ENCODE measurements at regions not wholly inside any gene's neighbourhood (a gene's known extent, or its start where the extent isn't known, plus 50 kb on each side); places are given as distances from the start of the nearest gene placed in this dataset.

DNA sequence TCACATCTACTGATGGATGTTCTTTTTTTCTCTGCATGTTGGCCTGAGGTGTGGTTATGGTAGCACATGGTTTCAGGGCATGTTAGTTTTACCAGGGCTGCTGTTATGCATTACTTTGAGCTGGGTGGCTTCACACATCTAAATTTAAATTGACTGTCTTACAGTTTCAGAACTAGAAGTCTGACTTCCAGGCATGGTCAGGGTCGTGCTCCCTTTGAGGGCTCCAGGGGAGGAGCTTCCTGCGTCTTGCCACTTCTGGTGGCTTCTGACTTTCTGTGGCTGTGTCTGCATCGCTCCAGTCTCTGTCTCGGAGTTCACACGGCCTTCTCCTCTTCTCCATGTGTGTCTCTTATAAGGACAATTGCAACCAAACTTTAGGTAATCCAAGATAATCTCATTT lies 143.9 kb downstream of the GALR1 start:
- no peaks in the 10 kb centered on the region for H3K4me1 ChIP-seq (ENCODE audit: insufficient read depth, low read length, poor library complexity, severe bottlenecking)
- BruUV-seq (replicated peaks), result no TSS peak
- no peaks in the 10 kb centered on the region for H3K27me3 ChIP-seq (replicated peaks; ENCODE audit: insufficient read depth, low read depth, low read length, poor library complexity)
- ChIA-PET POLR2A (ENCODE audit: low non-redundant PET) (no interaction called here), CTCF (no interaction called here)
- peaks cover 20% of the 10 kb centered on the region for H3K9me3 ChIP-seq (ENCODE audit: low read depth, low read length, poor library complexity, severe bottlenecking)
- intact Hi-C loops (cut with micrococcal nuclease; ENCODE audit: unreplicated experiment), result no loop called here
- no peaks in the 10 kb centered on the region for H3K36me3 ChIP-seq (ENCODE audit: insufficient read depth, low read length, poor library complexity, severe bottlenecking)
- H3K27ac ChIP-seq (ENCODE audit: low read depth, low read length, poor library complexity, severe bottlenecking), result no peak overlapping the region
- DNase-seq (ENCODE audit: low spot score), result no peak
- no peak for TF ChIP-seq EZH2 (IDR thresholded peaks at IDR 0.05; ENCODE audit: borderline replicate concordance, low read depth, low read length, poor library complexity, severe bottlenecking)
- TF ChIP-seq, protein P1, sequence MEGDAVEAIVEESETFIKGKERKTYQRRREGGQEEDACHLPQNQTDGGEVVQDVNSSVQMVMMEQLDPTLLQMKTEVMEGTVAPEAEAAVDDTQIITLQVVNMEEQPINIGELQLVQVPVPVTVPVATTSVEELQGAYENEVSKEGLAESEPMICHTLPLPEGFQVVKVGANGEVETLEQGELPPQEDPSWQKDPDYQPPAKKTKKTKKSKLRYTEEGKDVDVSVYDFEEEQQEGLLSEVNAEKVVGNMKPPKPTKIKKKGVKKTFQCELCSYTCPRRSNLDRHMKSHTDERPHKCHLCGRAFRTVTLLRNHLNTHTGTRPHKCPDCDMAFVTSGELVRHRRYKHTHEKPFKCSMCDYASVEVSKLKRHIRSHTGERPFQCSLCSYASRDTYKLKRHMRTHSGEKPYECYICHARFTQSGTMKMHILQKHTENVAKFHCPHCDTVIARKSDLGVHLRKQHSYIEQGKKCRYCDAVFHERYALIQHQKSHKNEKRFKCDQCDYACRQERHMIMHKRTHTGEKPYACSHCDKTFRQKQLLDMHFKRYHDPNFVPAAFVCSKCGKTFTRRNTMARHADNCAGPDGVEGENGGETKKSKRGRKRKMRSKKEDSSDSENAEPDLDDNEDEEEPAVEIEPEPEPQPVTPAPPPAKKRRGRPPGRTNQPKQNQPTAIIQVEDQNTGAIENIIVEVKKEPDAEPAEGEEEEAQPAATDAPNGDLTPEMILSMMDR (conservative IDR thresholded peaks at IDR 0.05; ENCODE audit: low read depth, low read length), result no peak
- H3K4me3 ChIP-seq (ENCODE audit: low read depth, low read length, poor library complexity, severe bottlenecking), result no peak overlapping the region

DNA sequence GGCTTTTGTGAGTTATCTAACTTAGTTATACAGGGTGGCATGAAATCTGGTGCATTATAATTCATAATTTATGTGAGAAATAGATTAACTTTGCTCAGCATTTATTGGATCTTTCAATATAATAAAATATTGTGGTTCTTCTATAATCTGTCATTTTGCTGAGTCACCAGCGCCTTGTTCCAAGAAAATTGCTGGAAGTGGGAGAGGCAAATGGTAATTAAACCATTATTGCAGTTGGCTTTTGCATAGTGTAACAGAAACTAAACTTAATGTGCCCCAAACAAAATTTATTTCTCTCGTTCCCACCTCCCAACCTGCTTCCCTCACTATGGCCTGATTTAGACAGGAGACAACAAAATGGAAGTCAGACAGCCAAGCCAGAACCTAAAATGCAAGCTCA lies 146.3 kb downstream of the GALR1 start:
- H3K4me3 ChIP-seq (ENCODE audit: low read depth, low read length, poor library complexity, severe bottlenecking), result no peak overlapping the region
- H3K9me3 ChIP-seq (ENCODE audit: low read depth, low read length, poor library complexity, severe bottlenecking), result peaks cover 24% of the 10 kb centered on the region
- no peaks in the 10 kb centered on the region for H3K36me3 ChIP-seq (ENCODE audit: insufficient read depth, low read length, poor library complexity, severe bottlenecking)
- TF ChIP-seq, protein P1 (conservative IDR thresholded peaks at IDR 0.05; ENCODE audit: low read depth, low read length), result no peak
- no peak for TF ChIP-seq EZH2 (IDR thresholded peaks at IDR 0.05; ENCODE audit: borderline replicate concordance, low read depth, low read length, poor library complexity, severe bottlenecking)
- ChIA-PET CTCF (no interaction called here), POLR2A (ENCODE audit: low non-redundant PET) (no interaction called here)
- intact Hi-C loops (cut with micrococcal nuclease; ENCODE audit: unreplicated experiment), result no loop called here
- DNase-seq (ENCODE audit: low spot score), result no peak
- H3K4me1 ChIP-seq (ENCODE audit: insufficient read depth, low read length, poor library complexity, severe bottlenecking), result no peaks in the 10 kb centered on the region
- no peaks in the 10 kb centered on the region for H3K27me3 ChIP-seq (replicated peaks; ENCODE audit: insufficient read depth, low read depth, low read length, poor library complexity)
- no peak overlapping the region for H3K27ac ChIP-seq (ENCODE audit: low read depth, low read length, poor library complexity, severe bottlenecking)
- no TSS peak for BruUV-seq (replicated peaks)

DNA sequence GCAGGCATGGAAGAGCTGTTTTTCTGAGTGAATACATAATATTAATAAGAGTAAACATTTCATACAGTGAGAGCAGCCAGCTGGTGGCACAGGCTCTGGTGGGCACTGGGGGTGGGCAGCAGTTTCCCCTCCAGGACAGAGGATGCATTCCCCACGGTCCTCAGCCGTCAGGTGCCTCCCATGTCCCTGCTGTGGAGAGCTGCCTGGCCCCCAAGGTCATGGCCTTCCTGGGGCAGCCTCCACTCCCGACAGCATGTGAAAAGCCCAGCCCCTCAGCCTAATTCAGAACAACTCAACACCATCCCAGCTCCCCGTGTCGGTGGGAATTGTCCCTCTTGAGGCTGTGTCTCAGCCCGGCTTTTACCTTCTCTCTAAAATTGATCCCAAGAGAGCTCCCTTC lies 147.4 kb downstream of the GALR1 start:
- ChIA-PET POLR2A (ENCODE audit: low non-redundant PET) (no interaction called here), CTCF (no interaction called here)
- Histone ChIP-seq H3K27ac (ENCODE audit: low read depth, low read length, poor library complexity, severe bottlenecking) (no peak overlapping the region), H3K4me1 (ENCODE audit: insufficient read depth, low read length, poor library complexity, severe bottlenecking) (no peaks in the 10 kb centered on the region), H3K9me3 (ENCODE audit: low read depth, low read length, poor library complexity, severe bottlenecking) (peaks cover 28% of the 10 kb centered on the region), H3K27me3 (replicated peaks; ENCODE audit: insufficient read depth, low read depth, low read length, poor library complexity) (no peaks in the 10 kb centered on the region), H3K4me3 (ENCODE audit: low read depth, low read length, poor library complexity, severe bottlenecking) (no peak overlapping the region), H3K36me3 (ENCODE audit: insufficient read depth, low read length, poor library complexity, severe bottlenecking) (no peaks in the 10 kb centered on the region)
- no peak for DNase-seq (ENCODE audit: low spot score)
- TF ChIP-seq, protein P1 (conservative IDR thresholded peaks at IDR 0.05; ENCODE audit: low read depth, low read length), result no peak
- TF ChIP-seq EZH2 (IDR thresholded peaks at IDR 0.05; ENCODE audit: borderline replicate concordance, low read depth, low read length, poor library complexity, severe bottlenecking), result no peak
- BruUV-seq (replicated peaks), result no TSS peak
- intact Hi-C loops (cut with micrococcal nuclease; ENCODE audit: unreplicated experiment), result no loop called here
